Sigmoid colon (tissue), 3 donors: ENCODE measurements at regions not wholly inside any gene's neighbourhood (a gene's known extent, or its start where the extent isn't known, plus 50 kb on each side); places are given as distances from the start of the nearest gene placed in this dataset.

Experiments
- CTCF ChIP-seq, 4 experiments: fragments of 450-650 bp in 3 of 4; fragments of 200-600 bp in 1 of 4; IDR thresholded peaks; one replicate each; pipeline ENCODE4 v1.5.1; 2016 to 2019; ENCODE audit warnings: antibody characterized with exemption in 4 of 4, mild to moderate bottlenecking in 3 of 4, moderate library complexity in 2 of 4
- POLR2A ChIP-seq, 2 donors: fragments of 450-650 bp; IDR thresholded peaks; one replicate each; pipeline ENCODE4 v1.6.1; 2016; ENCODE audit warnings: antibody characterized with exemption in 2 of 2, mild to moderate bottlenecking in 2 of 2, moderate library complexity in 2 of 2

DNA sequence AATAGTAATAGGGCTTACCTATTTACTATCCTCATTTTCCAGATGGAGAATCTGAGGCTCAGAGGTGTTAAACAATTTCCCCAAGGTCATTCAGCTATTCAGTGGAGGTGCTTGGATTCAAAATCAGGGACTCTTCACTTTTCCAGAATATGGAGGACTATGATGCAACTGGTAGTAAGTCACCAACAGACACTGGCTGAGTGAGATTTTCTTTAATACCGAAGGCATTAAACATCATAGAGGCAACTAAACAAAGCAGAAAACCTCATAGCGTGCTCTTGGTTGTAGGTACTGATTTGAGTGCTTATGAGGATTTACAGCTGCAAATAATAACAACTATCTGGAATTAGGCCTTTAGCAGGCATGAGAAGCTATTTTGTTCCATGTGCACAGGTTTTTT, 134.4 kb downstream of the DLEU7 start:
- no peak for TF ChIP-seq POLR2A (IDR thresholded peaks at IDR 0.05)
- no peak for TF ChIP-seq CTCF (IDR thresholded peaks at IDR 0.05)
